Stimulated activated CD8-positive, alpha-beta memory T cell treated with anti-CD3 and anti-CD28 coated beads, Interleukin-15, amount 100 ng/mL, for 24 hours (primary cell): ENCODE measurements at regions not wholly inside any gene's neighbourhood (a gene's known extent, or its start where the extent isn't known, plus 50 kb on each side); places are given as distances from the start of the nearest gene placed in this dataset.

ENCODE experiments used
- DNase-seq: peaks from one replicate; pipeline ENCODE4 v3.0.0-alpha.2; 2020; ENCODE audit warnings: low read depth

GRCh38 chr10:29925771-29926692 is 133.4 kb downstream of the JCAD start:
- no peak for DNase-seq

- DNase-seq, result no peak
Measured at GRCh38 chr10:29924436-29924835, 134.9 kb downstream of the JCAD start.

- DNase-seq, result no peak
Measured at GRCh38 chr10:29923416-29923965, 135.9 kb downstream of the JCAD start.

GRCh38 chr10:29922892-29923291 is 136.5 kb downstream of the JCAD start:
- DNase-seq, result no peak

GRCh38 chr10:29922226-29922625 is 137.2 kb downstream of the JCAD start:
- no peak for DNase-seq

GRCh38 chr10:29921071-29921446 is 138.3 kb downstream of the JCAD start:
- no peak for DNase-seq

- no peak for DNase-seq
Measured at GRCh38 chr10:29920408-29921070, 138.8 kb downstream of the JCAD start.

- no peak for DNase-seq
Measured at GRCh38 chr10:29918623-29919400, 140.6 kb downstream of the JCAD start.

- DNase-seq, result no peak
Measured at GRCh38 chr10:29917311-29917710, 142.1 kb downstream of the JCAD start.

GRCh38 chr10:29916669-29917068 is 142.7 kb downstream of the JCAD start:
- DNase-seq, result no peak

GRCh38 chr10:29914986-29915785 is 144.2 kb downstream of the JCAD start:
- no peak for DNase-seq

GRCh38 chr10:29908962-29909361 is 150.4 kb downstream of the JCAD start:
- DNase-seq, result no peak

GRCh38 chr10:29900865-29901264 is 158.5 kb downstream of the JCAD start:
- no peak for DNase-seq

- DNase-seq, result no peak
Measured at GRCh38 chr10:29897999-29898716, 161.2 kb downstream of the JCAD start.

GRCh38 chr10:29897430-29897829 is 162.0 kb downstream of the JCAD start:
- no peak for DNase-seq

GRCh38 chr10:29896053-29896452 is 163.3 kb downstream of the JCAD start:
- no peak for DNase-seq

- DNase-seq, result no peak
Measured at GRCh38 chr10:29895456-29895855, 163.9 kb downstream of the JCAD start.

- no peak for DNase-seq
Measured at GRCh38 chr10:29888321-29888720, 171.1 kb downstream of the JCAD start.

GRCh38 chr10:29886299-29886698 is 173.1 kb downstream of the JCAD start:
- no peak for DNase-seq

GRCh38 chr10:29883231-29883630 is 176.2 kb downstream of the JCAD start:
- DNase-seq, result no peak

GRCh38 chr10:29882766-29883165 is 176.6 kb downstream of the JCAD start:
- DNase-seq, result no peak
